ENCODE measurements at regions not wholly inside any gene's neighbourhood (a gene's known extent, or its start where the extent isn't known, plus 50 kb on each side); places are given as distances from the start of the nearest gene placed in this dataset.

GRCh38 chrX:147846676-147847075, 65.0 kb upstream of the FMR1 start:
- no peak for DNase-seq

- no peak for DNase-seq
These were observed 63.7 kb upstream of the FMR1 start for GRCh38 chrX:147847999-147848398.

GRCh38 chrX:147848543-147849443, 62.9 kb upstream of the FMR1 start:
- no peak for DNase-seq

GRCh38 chrX:147850875-147851274, 60.8 kb upstream of the FMR1 start:
- DNase-seq = no peak

GRCh38 chrX:147853701-147854100, 58.0 kb upstream of the FMR1 start:
- DNase-seq = no peak

GRCh38 chrX:147859666-147860065, 52.1 kb upstream of the FMR1 start:
- DNase-seq = no peak

All from NCI-H1436 treated with DMSO at 0.1 percent for 48 hours (cell line).